ENCODE measurements at regions not wholly inside any gene's neighbourhood (a gene's known extent, or its start where the extent isn't known, plus 50 kb on each side); places are given as distances from the start of the nearest gene placed in this dataset.

- in situ Hi-C loops (cut with MboI) = no loop called here
Measured at GRCh38 chr18:78125206-78125896, 854.3 kb upstream of the SALL3 start.

GRCh38 chr18:78126106-78126505 lies 853.5 kb upstream of the SALL3 start:
- WGBS, 2 experiments (ENCODE audit: low coverage in 1 of 2, low lambda C conversion rate in 2 of 2, missing lambda C conversion rate in 2 of 2) = 61 to 65% methylated on average over 13 of the region's 13 CpGs
- H3K79me2 ChIP-seq (ENCODE audit: insufficient read depth) = no peaks in the 10 kb centered on the region
- TF ChIP-seq EZH2phosphoT487 (IDR thresholded peaks at IDR 0.05; ENCODE audit: insufficient read depth, low read depth) (no peak), EZH2 (IDR thresholded peaks at IDR 0.05; ENCODE audit: insufficient read depth, poor library complexity, severe bottlenecking) (no peak)
- H3K27me3 ChIP-seq (replicated peaks; ENCODE audit: insufficient read depth) = no peaks in the 10 kb centered on the region
- H3K36me3 ChIP-seq (ENCODE audit: low read depth) = no peaks in the 10 kb centered on the region
- H3K4me1 ChIP-seq (ENCODE audit: insufficient read depth) = no peaks in the 10 kb centered on the region
- no peaks in the 10 kb centered on the region for H3K9me2 ChIP-seq (ENCODE audit: insufficient read depth)
- no peak overlapping the region for H2AFZ ChIP-seq
- H3K4me2 ChIP-seq (ENCODE audit: unreplicated experiment) = no peak overlapping the region
- in situ Hi-C loops (cut with MboI) = no loop called here
- H3K9me3 ChIP-seq (ENCODE audit: low read depth) = no peaks in the 10 kb centered on the region
- H3F3A ChIP-seq (ENCODE audit: insufficient read depth) = no peaks in the 10 kb centered on the region
- H4K20me1 ChIP-seq (ENCODE audit: insufficient read depth) = no peaks in the 10 kb centered on the region
- no peak overlapping the region for H3K4me3 ChIP-seq
- DNase-seq = no peak
- H3K27ac ChIP-seq = no peak overlapping the region
- no peak overlapping the region for H3K9ac ChIP-seq

More at GRCh38 chr18:78125206-78125896, 854.3 kb upstream of the SALL3 start:
- Histone ChIP-seq H3K9me2 (ENCODE audit: insufficient read depth) (no peaks in the 10 kb centered on the region), H3K4me1 (ENCODE audit: insufficient read depth) (no peaks in the 10 kb centered on the region), H4K20me1 (ENCODE audit: insufficient read depth) (no peaks in the 10 kb centered on the region), H3K4me3 (no peak overlapping the region), H3K27me3 (replicated peaks; ENCODE audit: insufficient read depth) (no peaks in the 10 kb centered on the region), H3K4me2 (ENCODE audit: unreplicated experiment) (no peak overlapping the region), H3K79me2 (ENCODE audit: insufficient read depth) (no peaks in the 10 kb centered on the region), H3K9me3 (ENCODE audit: low read depth) (no peaks in the 10 kb centered on the region), H3K9ac (no peak overlapping the region), H3K27ac (no peak overlapping the region), H3F3A (ENCODE audit: insufficient read depth) (no peaks in the 10 kb centered on the region), H2AFZ (no peak overlapping the region), H3K36me3 (ENCODE audit: low read depth) (no peaks in the 10 kb centered on the region)
- TF ChIP-seq EZH2 (IDR thresholded peaks at IDR 0.05; ENCODE audit: insufficient read depth, poor library complexity, severe bottlenecking) = no peak
- TF ChIP-seq EZH2phosphoT487 (IDR thresholded peaks at IDR 0.05; ENCODE audit: insufficient read depth, low read depth) = no peak
- 57% methylated on average over 7 of the region's 7 CpGs for WGBS, 2 experiments (ENCODE audit: low coverage in 1 of 2, low lambda C conversion rate in 2 of 2, missing lambda C conversion rate in 2 of 2)
- DNase-seq = no peak

- no peaks in the 10 kb centered on the region for H3K9me3 ChIP-seq (ENCODE audit: low read depth)
- TF ChIP-seq EZH2 (IDR thresholded peaks at IDR 0.05; ENCODE audit: insufficient read depth, poor library complexity, severe bottlenecking) = no peak
- H3F3A ChIP-seq (ENCODE audit: insufficient read depth) = no peaks in the 10 kb centered on the region
- no peaks in the 10 kb centered on the region for H3K9me2 ChIP-seq (ENCODE audit: insufficient read depth)
- H3K4me1 ChIP-seq (ENCODE audit: insufficient read depth) = no peaks in the 10 kb centered on the region
- WGBS, 2 experiments (ENCODE audit: low coverage in 1 of 2, low lambda C conversion rate in 2 of 2, missing lambda C conversion rate in 2 of 2) = 7 to 10% methylated on average over 21 of the region's 21 CpGs
- DNase-seq = no peak
- H3K36me3 ChIP-seq (ENCODE audit: low read depth) = no peaks in the 10 kb centered on the region
- no peaks in the 10 kb centered on the region for H4K20me1 ChIP-seq (ENCODE audit: insufficient read depth)
- H3K4me2 ChIP-seq (ENCODE audit: unreplicated experiment) = no peak overlapping the region
- H3K9ac ChIP-seq = no peak overlapping the region
- no peaks in the 10 kb centered on the region for H3K27me3 ChIP-seq (replicated peaks; ENCODE audit: insufficient read depth)
- H3K27ac ChIP-seq = no peak overlapping the region
- H3K79me2 ChIP-seq (ENCODE audit: insufficient read depth) = no peaks in the 10 kb centered on the region
- H3K4me3 ChIP-seq = no peak overlapping the region
- no peak overlapping the region for H2AFZ ChIP-seq
- in situ Hi-C loops (cut with MboI) = no loop called here
Measured at GRCh38 chr18:78126536-78126935, 853.1 kb upstream of the SALL3 start.

GRCh38 chr18:78127041-78127440 lies 852.6 kb upstream of the SALL3 start:
- H3K4me2 ChIP-seq (ENCODE audit: unreplicated experiment) = no peak overlapping the region
- in situ Hi-C loops (cut with MboI) = no loop called here

More at GRCh38 chr18:78127041-78127440, 852.6 kb upstream of the SALL3 start:
- no peak overlapping the region for H2AFZ ChIP-seq
- H4K20me1 ChIP-seq (ENCODE audit: insufficient read depth) = no peaks in the 10 kb centered on the region
- no peaks in the 10 kb centered on the region for H3K79me2 ChIP-seq (ENCODE audit: insufficient read depth)
- no peak for TF ChIP-seq EZH2phosphoT487 (IDR thresholded peaks at IDR 0.05; ENCODE audit: insufficient read depth, low read depth)
- TF ChIP-seq EZH2 (IDR thresholded peaks at IDR 0.05; ENCODE audit: insufficient read depth, poor library complexity, severe bottlenecking) = no peak
- H3K27me3 ChIP-seq (replicated peaks; ENCODE audit: insufficient read depth) = no peaks in the 10 kb centered on the region
- H3K9me3 ChIP-seq (ENCODE audit: low read depth) = no peaks in the 10 kb centered on the region
- H3K4me3 ChIP-seq = no peak overlapping the region
- H3F3A ChIP-seq (ENCODE audit: insufficient read depth) = no peaks in the 10 kb centered on the region
- no peak overlapping the region for H3K27ac ChIP-seq
- no peaks in the 10 kb centered on the region for H3K4me1 ChIP-seq (ENCODE audit: insufficient read depth)
- 27 to 29% methylated on average over 17 of the region's 20 CpGs for WGBS, 2 experiments (ENCODE audit: low coverage in 1 of 2, low lambda C conversion rate in 2 of 2, missing lambda C conversion rate in 2 of 2)
- H3K9ac ChIP-seq = no peak overlapping the region
- no peaks in the 10 kb centered on the region for H3K36me3 ChIP-seq (ENCODE audit: low read depth)
- DNase-seq = no peak
- H3K9me2 ChIP-seq (ENCODE audit: insufficient read depth) = no peaks in the 10 kb centered on the region
